Muscle of back (tissue), 3 donors: ENCODE measurements at regions not wholly inside any gene's neighbourhood (a gene's known extent, or its start where the extent isn't known, plus 50 kb on each side); places are given as distances from the start of the nearest gene placed in this dataset.
A peak's percentile ranks its signal among the peaks of the same experiment; 100 is the strongest.
"Not testable (repeated sequence)": the region's sequence is repeated elsewhere in the genome, so short reads cannot be mapped to it uniquely, and the experiment has no call there.

Experiments
- DNase-seq, 3 donors: peaks; one replicate each; pipeline versions ENCODE4 v3.0.0 to v3.0.0-alpha.2; 2013

- peak in 1 of 3 donors; percentile 11 for DNase-seq
These were observed 56.2 kb downstream of the SPATA31A6 start for GRCh38 chr9:42239445-42240260.

GRCh38 chr9:42240261-42240579, 56.8 kb downstream of the SPATA31A6 start:
- DNase-seq: peak in 2 of 3 donors; percentile 15 to 36

- not testable (repeated sequence) for DNase-seq
These were observed 59.8 kb downstream of the SPATA31A6 start for GRCh38 chr9:42243211-42243610.

- not testable (repeated sequence) for DNase-seq
These were observed 60.4 kb downstream of the SPATA31A6 start for GRCh38 chr9:42243822-42244221.

- not testable (repeated sequence) for DNase-seq
These were observed 85.3 kb downstream of the SPATA31A6 start for GRCh38 chr9:42268729-42269128.

GRCh38 chr9:42269171-42269570, 85.7 kb downstream of the SPATA31A6 start:
- not testable (repeated sequence) for DNase-seq

- not testable (repeated sequence) for DNase-seq
These were observed 89.7 kb downstream of the SPATA31A6 start for GRCh38 chr9:42273191-42273590.

GRCh38 chr9:42275141-42275540, 91.7 kb downstream of the SPATA31A6 start:
- DNase-seq: no peak

- DNase-seq: not testable (repeated sequence)
These were observed 99.2 kb downstream of the SPATA31A6 start for GRCh38 chr9:42282531-42283178.

GRCh38 chr9:42283179-42283543, 99.7 kb downstream of the SPATA31A6 start:
- not testable (repeated sequence) for DNase-seq

- not testable (repeated sequence) for DNase-seq
These were observed 102.8 kb downstream of the SPATA31A6 start for GRCh38 chr9:42286145-42286845.

- not testable (repeated sequence) for DNase-seq
These were observed 104.8 kb downstream of the SPATA31A6 start for GRCh38 chr9:42288002-42288864.

- not testable (repeated sequence) for DNase-seq
These were observed 105.4 kb downstream of the SPATA31A6 start for GRCh38 chr9:42288865-42289229.

GRCh38 chr9:42300124-42300523, 116.7 kb downstream of the SPATA31A6 start:
- DNase-seq: not testable (repeated sequence)

- DNase-seq: not testable (repeated sequence)
These were observed 123.2 kb downstream of the SPATA31A6 start for GRCh38 chr9:42306625-42307024.

- not testable (repeated sequence) for DNase-seq
These were observed 124.0 kb downstream of the SPATA31A6 start for GRCh38 chr9:42307449-42307848.

- DNase-seq: not testable (repeated sequence)
These were observed 127.5 kb downstream of the SPATA31A6 start for GRCh38 chr9:42310972-42311371.

- DNase-seq: not testable (repeated sequence)
These were observed 132.6 kb downstream of the SPATA31A6 start for GRCh38 chr9:42316026-42316425.

- DNase-seq: not testable (repeated sequence)
These were observed 134.2 kb downstream of the SPATA31A6 start for GRCh38 chr9:42317677-42318076.

GRCh38 chr9:42323084-42323809, 139.8 kb downstream of the SPATA31A6 start:
- not testable (repeated sequence) for DNase-seq

GRCh38 chr9:42325142-42325541, 141.7 kb downstream of the SPATA31A6 start:
- not testable (repeated sequence) for DNase-seq
